ENCODE measurements at regions not wholly inside any gene's neighbourhood (a gene's known extent, or its start where the extent isn't known, plus 50 kb on each side); places are given as distances from the start of the nearest gene placed in this dataset.

- Histone ChIP-seq H2AFZ (ENCODE audit: low read length) (no peak overlapping the region), H3K9ac (ENCODE audit: low read depth, low read length, poor library complexity, severe bottlenecking) (no peak overlapping the region), H3F3A (ENCODE audit: low read depth) (no peaks in the 10 kb centered on the region), H3K4me1 (ENCODE audit: insufficient read depth, low read length, poor library complexity, severe bottlenecking) (peaks cover 17% of the 10 kb centered on the region), H3K79me2 (ENCODE audit: insufficient read depth, low read length) (no peaks in the 10 kb centered on the region), H3K4me2 (ENCODE audit: low read depth, low read length, poor library complexity, severe bottlenecking) (peak overlapping the region; percentile 72), H3K27me3 (ENCODE audit: insufficient read depth, low read length, poor library complexity, severe bottlenecking) (no peaks in the 10 kb centered on the region), H3K36me3 (ENCODE audit: insufficient read depth, low read length) (no peaks in the 10 kb centered on the region), H4K20me1 (ENCODE audit: insufficient read depth, low read length, poor library complexity, severe bottlenecking) (no peaks in the 10 kb centered on the region), H3K4me3 (ENCODE audit: low read length, poor library complexity, severe bottlenecking) (peak overlapping the region; percentile 54), H3K9me3 (ENCODE audit: insufficient read depth, low read depth, low read length) (no peaks in the 10 kb centered on the region), H3K9me2 (replicated peaks; ENCODE audit: low read depth, low read length) (no peaks in the 10 kb centered on the region)
- TF ChIP-seq EZH2phosphoT487 (IDR thresholded peaks at IDR 0.05; ENCODE audit: borderline replicate concordance) (no peak), CTCF (conservative IDR thresholded peaks at IDR 0.05; ENCODE audit: low read length) (no peak)
Measured at GRCh38 chr5:71810023-71810422, 90.9 kb downstream of the CARTPT start.

DNA sequence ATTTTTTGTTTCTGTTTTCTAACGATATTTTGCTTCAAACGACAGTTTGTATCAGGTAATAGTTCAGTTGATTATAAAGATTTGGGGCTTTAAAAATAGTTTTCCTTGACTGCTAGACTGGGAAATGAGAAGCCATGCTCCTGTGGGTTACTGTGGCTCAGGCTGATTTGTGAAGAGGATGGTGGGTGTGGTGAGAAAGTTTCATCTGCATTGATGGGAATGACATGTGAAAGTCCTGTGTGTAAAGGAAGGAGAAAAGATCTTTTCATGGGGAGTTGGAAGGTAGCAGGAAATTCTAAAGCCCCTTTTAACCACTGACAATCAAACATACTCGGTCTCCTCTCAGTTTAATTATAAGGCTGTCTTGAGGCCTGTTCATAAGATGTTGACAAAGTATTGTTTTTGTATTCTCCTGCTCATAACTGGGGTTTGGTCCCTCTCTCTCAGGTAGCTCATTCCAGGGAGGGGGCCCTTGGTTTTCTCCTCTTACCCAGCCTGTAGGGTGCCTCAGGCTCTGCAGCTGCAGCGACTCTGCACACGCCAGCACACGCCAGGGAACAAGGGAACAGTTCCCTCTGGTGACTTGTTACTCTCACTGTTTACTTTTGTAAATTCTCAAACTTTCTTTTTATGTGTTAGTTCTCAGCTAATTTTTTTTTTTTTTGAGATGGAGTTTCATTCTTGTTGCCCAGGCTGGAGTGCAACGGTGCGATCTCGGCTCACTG lies 91.6 kb downstream of the CARTPT start:
- Histone ChIP-seq H3K79me2 (ENCODE audit: insufficient read depth, low read length) (no peaks in the 10 kb centered on the region), H3K27me3 (ENCODE audit: insufficient read depth, low read length, poor library complexity, severe bottlenecking) (no peaks in the 10 kb centered on the region), H3K9me3 (ENCODE audit: insufficient read depth, low read depth, low read length) (no peaks in the 10 kb centered on the region), H3K4me1 (ENCODE audit: insufficient read depth, low read length, poor library complexity, severe bottlenecking) (peaks cover 17% of the 10 kb centered on the region), H2AFZ (ENCODE audit: low read length) (no peak overlapping the region), H3K9ac (ENCODE audit: low read depth, low read length, poor library complexity, severe bottlenecking) (no peak overlapping the region), H3K9me2 (replicated peaks; ENCODE audit: low read depth, low read length) (no peaks in the 10 kb centered on the region), H3F3A (ENCODE audit: low read depth) (no peaks in the 10 kb centered on the region), H3K36me3 (ENCODE audit: insufficient read depth, low read length) (no peaks in the 10 kb centered on the region), H3K4me3 (ENCODE audit: low read length, poor library complexity, severe bottlenecking) (peak overlapping the region; percentile 54), H4K20me1 (ENCODE audit: insufficient read depth, low read length, poor library complexity, severe bottlenecking) (no peaks in the 10 kb centered on the region), H3K4me2 (ENCODE audit: low read depth, low read length, poor library complexity, severe bottlenecking) (peak overlapping the region; percentile 72)
- TF ChIP-seq EZH2phosphoT487 (IDR thresholded peaks at IDR 0.05; ENCODE audit: borderline replicate concordance), result no peak
- TF ChIP-seq CTCF (conservative IDR thresholded peaks at IDR 0.05; ENCODE audit: low read length), result no peak

- no peaks in the 10 kb centered on the region for H3K9me3 ChIP-seq (ENCODE audit: insufficient read depth, low read depth, low read length)
- TF ChIP-seq CTCF (conservative IDR thresholded peaks at IDR 0.05; ENCODE audit: low read length), result no peak
- no peak for TF ChIP-seq EZH2phosphoT487 (IDR thresholded peaks at IDR 0.05; ENCODE audit: borderline replicate concordance)
- no peak overlapping the region for H3K4me3 ChIP-seq (ENCODE audit: low read length, poor library complexity, severe bottlenecking)
- no peaks in the 10 kb centered on the region for H3K27me3 ChIP-seq (ENCODE audit: insufficient read depth, low read length, poor library complexity, severe bottlenecking)
- no peak overlapping the region for H3K4me2 ChIP-seq (ENCODE audit: low read depth, low read length, poor library complexity, severe bottlenecking)
- H3K4me1 ChIP-seq (ENCODE audit: insufficient read depth, low read length, poor library complexity, severe bottlenecking), result peaks cover 17% of the 10 kb centered on the region
- no peaks in the 10 kb centered on the region for H3K79me2 ChIP-seq (ENCODE audit: insufficient read depth, low read length)
- no peak overlapping the region for H2AFZ ChIP-seq (ENCODE audit: low read length)
- no peaks in the 10 kb centered on the region for H3K9me2 ChIP-seq (replicated peaks; ENCODE audit: low read depth, low read length)
- no peaks in the 10 kb centered on the region for H4K20me1 ChIP-seq (ENCODE audit: insufficient read depth, low read length, poor library complexity, severe bottlenecking)
- no peaks in the 10 kb centered on the region for H3F3A ChIP-seq (ENCODE audit: low read depth)
- no peak overlapping the region for H3K9ac ChIP-seq (ENCODE audit: low read depth, low read length, poor library complexity, severe bottlenecking)
- no peaks in the 10 kb centered on the region for H3K36me3 ChIP-seq (ENCODE audit: insufficient read depth, low read length)
Measured at GRCh38 chr5:71811779-71812178, 92.7 kb downstream of the CARTPT start.

All from Loucy (cell line).